HEK293 (cell line): ENCODE measurements at regions not wholly inside any gene's neighbourhood (a gene's known extent, or its start where the extent isn't known, plus 50 kb on each side); places are given as distances from the start of the nearest gene placed in this dataset.

Experiments
- CTCF ChIA-PET: fragments of 350-600 bp; formaldehyde crosslinking; extraction: SDS; loops from one replicate; lab custom pipeline; 2021; ENCODE audit warnings: antibody characterized with exemption; lab: Yijun Ruan, JAX
- POLR2A ChIA-PET: fragments of 300-600 bp; formaldehyde crosslinking; extraction: SDS; loops from one replicate; lab custom pipeline; 2020; ENCODE audit warnings: antibody characterized with exemption, inconsistent platforms; lab: Yijun Ruan, JAX
- H3K27ac ChIP-seq: fragments of 200-500 bp; sonication (Bioruptor generic); 2 replicates; pipeline ENCODE4 v1.5.1; 2014; ENCODE audit warnings: low read depth, low read length, control low read depth, inconsistent platforms; ENCODE audit errors: extremely low read depth
- H3K36me3 ChIP-seq, 2 experiments: fragments of 200-500 bp in 1 of 2; sonication (Bioruptor generic) in 1 of 2; 1 replicate in 1 of 2; 2 replicates in 1 of 2; pipeline ENCODE4 v1.5.1; 2014 to 2017; ENCODE audit warnings: inconsistent platforms in 2 of 2, low read length in 2 of 2; ENCODE audit not compliant: control insufficient read depth in 2 of 2, insufficient read depth in 1 of 2
- H3K4me1 ChIP-seq: fragments of 200-500 bp; sonication (Bioruptor generic); 2 replicates; pipeline ENCODE4 v1.5.1; 2014; ENCODE audit warnings: mild to moderate bottlenecking, low read length, inconsistent platforms; ENCODE audit not compliant: control insufficient read depth, insufficient read depth
- H3K4me3 ChIP-seq: 2 replicates; pipeline ENCODE4 v1.5.1; 2011; ENCODE audit warnings: low read depth, mild to moderate bottlenecking, control low read depth, low read length, moderate library complexity
- H3K9me3 ChIP-seq: fragments of 200-500 bp; sonication (Bioruptor generic); 2 replicates; pipeline ENCODE4 v1.5.1; 2014; ENCODE audit warnings: low read depth, low read length, inconsistent platforms; ENCODE audit not compliant: control insufficient read depth, insufficient read depth
- KLF7 ChIP-seq: fragments of 450-650 bp; formaldehyde crosslinking; IDR thresholded peaks from 2 replicates; pipeline ENCODE4 v1.5.1; 2016; ENCODE audit warnings: missing biosample characterization, missing genetic modification characterization, borderline replicate concordance
- SCRT1 ChIP-seq: fragments of 450-650 bp; formaldehyde crosslinking; IDR thresholded peaks from 2 replicates; pipeline ENCODE4 v1.5.1; 2016; ENCODE audit warnings: missing biosample characterization, missing genetic modification characterization, borderline replicate concordance
- YY1 ChIP-seq: fragments of 450-650 bp; formaldehyde crosslinking; IDR thresholded peaks from 2 replicates; pipeline ENCODE4 v1.5.1; 2018; ENCODE audit warnings: missing biosample characterization, missing genetic modification characterization
- ZBTB7A ChIP-seq: fragments of 450-650 bp; formaldehyde crosslinking; IDR thresholded peaks from 2 replicates; pipeline ENCODE4 v1.5.1; 2016; ENCODE audit warnings: low read depth, missing biosample characterization, missing genetic modification characterization
- ZIC2 ChIP-seq: fragments of 450-650 bp; formaldehyde crosslinking; IDR thresholded peaks from 2 replicates; pipeline ENCODE4 v1.5.1; 2016; ENCODE audit warnings: missing biosample characterization, missing genetic modification characterization
- ZNF140 ChIP-seq: fragments of 450-650 bp; formaldehyde crosslinking; IDR thresholded peaks from 2 replicates; pipeline ENCODE4 v1.5.1; 2016; ENCODE audit warnings: missing biosample characterization, missing genetic modification characterization
- ZNF302 ChIP-seq: fragments of 450-650 bp; formaldehyde crosslinking; IDR thresholded peaks from 2 replicates; pipeline ENCODE4 v1.5.1; 2016; ENCODE audit warnings: missing biosample characterization, missing genetic modification characterization, low read depth
- ZNF404 ChIP-seq: fragments of 450-650 bp; formaldehyde crosslinking; IDR thresholded peaks from 2 replicates; pipeline ENCODE4 v1.5.1; 2017; ENCODE audit warnings: missing biosample characterization, missing genetic modification characterization
- ZNF423 ChIP-seq: fragments of 450-650 bp; formaldehyde crosslinking; IDR thresholded peaks from 2 replicates; pipeline ENCODE4 v1.5.1; 2016; ENCODE audit warnings: missing biosample characterization, missing genetic modification characterization
- ZNF501 ChIP-seq: fragments of 450-650 bp; formaldehyde crosslinking; IDR thresholded peaks from 2 replicates; pipeline ENCODE4 v1.5.1; 2016; ENCODE audit warnings: missing biosample characterization, missing genetic modification characterization
- ZNF510 ChIP-seq: fragments of 450-650 bp; formaldehyde crosslinking; IDR thresholded peaks from 2 replicates; pipeline ENCODE4 v1.5.1; 2018; ENCODE audit warnings: mild to moderate bottlenecking, missing genetic modification characterization, missing biosample characterization; ENCODE audit not compliant: insufficient replicate concordance
- ZNF513 ChIP-seq: fragments of 450-650 bp; IDR thresholded peaks from 2 replicates; pipeline ENCODE4 v1.5.1; 2018; ENCODE audit warnings: missing biosample characterization, missing genetic modification characterization
- ZNF571 ChIP-seq: fragments of 450-650 bp; formaldehyde crosslinking; IDR thresholded peaks from 2 replicates; pipeline ENCODE4 v1.5.0; 2017; ENCODE audit warnings: missing biosample characterization, missing genetic modification characterization
- ZNF624 ChIP-seq: fragments of 450-650 bp; formaldehyde crosslinking; IDR thresholded peaks from 2 replicates; pipeline ENCODE4 v1.5.1; 2017; ENCODE audit warnings: missing biosample characterization, missing genetic modification characterization
- ZNF701 ChIP-seq: fragments of 450-650 bp; formaldehyde crosslinking; IDR thresholded peaks from 2 replicates; pipeline ENCODE4 v1.5.1; 2016; ENCODE audit warnings: missing biosample characterization, missing genetic modification characterization
- ZXDB ChIP-seq: fragments of 450-650 bp; formaldehyde crosslinking; IDR thresholded peaks from 2 replicates; pipeline ENCODE4 v1.5.1; 2016; ENCODE audit warnings: missing biosample characterization, missing genetic modification characterization
- TF ChIP-seq, protein P1 (sequence below): fragments of 450-650 bp; formaldehyde crosslinking; IDR thresholded peaks from 2 replicates; pipeline ENCODE4 v1.5.1; 2016; ENCODE audit warnings: missing biosample characterization, missing genetic modification characterization
- TF ChIP-seq, protein P2 (sequence below): fragments of 450-650 bp; formaldehyde crosslinking; IDR thresholded peaks from 2 replicates; pipeline ENCODE4 v1.5.1; 2016; ENCODE audit warnings: missing biosample characterization, missing genetic modification characterization, low read depth
- TF ChIP-seq, protein P3 (sequence below): fragments of 450-650 bp; formaldehyde crosslinking; IDR thresholded peaks from 2 replicates; pipeline ENCODE4 v1.5.1; 2017; ENCODE audit warnings: missing biosample characterization, missing genetic modification characterization
- TF ChIP-seq, protein P4 (sequence below): fragments of 450-650 bp; formaldehyde crosslinking; IDR thresholded peaks from 2 replicates; pipeline ENCODE4 v1.5.1; 2016; ENCODE audit warnings: missing biosample characterization, missing genetic modification characterization
- TF ChIP-seq, protein P5 (sequence below): fragments of 450-650 bp; formaldehyde crosslinking; IDR thresholded peaks from 2 replicates; pipeline ENCODE4 v1.5.1; 2016; ENCODE audit warnings: missing biosample characterization, missing genetic modification characterization
- TF ChIP-seq, protein P6 (sequence below): fragments of 450-650 bp; formaldehyde crosslinking; IDR thresholded peaks from 2 replicates; pipeline ENCODE4 v1.5.1; 2016; ENCODE audit warnings: missing biosample characterization, missing genetic modification characterization

GRCh38 chr14:100451264-100451663, 128.1 kb downstream of the SLC25A47 start:
- Histone ChIP-seq H3K4me1 (peaks cover 4% of the 10 kb centered on the region), H3K4me3 (no peak overlapping the region), H3K36me3 (no peaks in the 10 kb centered on the region), H3K9me3 (no peaks in the 10 kb centered on the region), H3K27ac (no peak overlapping the region)
- ChIA-PET CTCF (interaction anchor here (0.6 kb wide), 1 partner anchor 99 kb away, joined by 3 read pairs; no protein-coding TSS in a partner anchor), POLR2A (no interaction called here)
- TF ChIP-seq, protein P1, sequence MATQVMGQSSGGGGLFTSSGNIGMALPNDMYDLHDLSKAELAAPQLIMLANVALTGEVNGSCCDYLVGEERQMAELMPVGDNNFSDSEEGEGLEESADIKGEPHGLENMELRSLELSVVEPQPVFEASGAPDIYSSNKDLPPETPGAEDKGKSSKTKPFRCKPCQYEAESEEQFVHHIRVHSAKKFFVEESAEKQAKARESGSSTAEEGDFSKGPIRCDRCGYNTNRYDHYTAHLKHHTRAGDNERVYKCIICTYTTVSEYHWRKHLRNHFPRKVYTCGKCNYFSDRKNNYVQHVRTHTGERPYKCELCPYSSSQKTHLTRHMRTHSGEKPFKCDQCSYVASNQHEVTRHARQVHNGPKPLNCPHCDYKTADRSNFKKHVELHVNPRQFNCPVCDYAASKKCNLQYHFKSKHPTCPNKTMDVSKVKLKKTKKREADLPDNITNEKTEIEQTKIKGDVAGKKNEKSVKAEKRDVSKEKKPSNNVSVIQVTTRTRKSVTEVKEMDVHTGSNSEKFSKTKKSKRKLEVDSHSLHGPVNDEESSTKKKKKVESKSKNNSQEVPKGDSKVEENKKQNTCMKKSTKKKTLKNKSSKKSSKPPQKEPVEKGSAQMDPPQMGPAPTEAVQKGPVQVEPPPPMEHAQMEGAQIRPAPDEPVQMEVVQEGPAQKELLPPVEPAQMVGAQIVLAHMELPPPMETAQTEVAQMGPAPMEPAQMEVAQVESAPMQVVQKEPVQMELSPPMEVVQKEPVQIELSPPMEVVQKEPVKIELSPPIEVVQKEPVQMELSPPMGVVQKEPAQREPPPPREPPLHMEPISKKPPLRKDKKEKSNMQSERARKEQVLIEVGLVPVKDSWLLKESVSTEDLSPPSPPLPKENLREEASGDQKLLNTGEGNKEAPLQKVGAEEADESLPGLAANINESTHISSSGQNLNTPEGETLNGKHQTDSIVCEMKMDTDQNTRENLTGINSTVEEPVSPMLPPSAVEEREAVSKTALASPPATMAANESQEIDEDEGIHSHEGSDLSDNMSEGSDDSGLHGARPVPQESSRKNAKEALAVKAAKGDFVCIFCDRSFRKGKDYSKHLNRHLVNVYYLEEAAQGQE = no peak
- TF ChIP-seq ZNF571 (no peak), ZNF302 (tag by site-specific recombination) (no peak), ZNF624 (tag by site-specific recombination) (no peak), ZXDB (tag by site-specific recombination) (no peak), ZNF423 (tag by site-specific recombination) (no peak)
- TF ChIP-seq, protein P2, sequence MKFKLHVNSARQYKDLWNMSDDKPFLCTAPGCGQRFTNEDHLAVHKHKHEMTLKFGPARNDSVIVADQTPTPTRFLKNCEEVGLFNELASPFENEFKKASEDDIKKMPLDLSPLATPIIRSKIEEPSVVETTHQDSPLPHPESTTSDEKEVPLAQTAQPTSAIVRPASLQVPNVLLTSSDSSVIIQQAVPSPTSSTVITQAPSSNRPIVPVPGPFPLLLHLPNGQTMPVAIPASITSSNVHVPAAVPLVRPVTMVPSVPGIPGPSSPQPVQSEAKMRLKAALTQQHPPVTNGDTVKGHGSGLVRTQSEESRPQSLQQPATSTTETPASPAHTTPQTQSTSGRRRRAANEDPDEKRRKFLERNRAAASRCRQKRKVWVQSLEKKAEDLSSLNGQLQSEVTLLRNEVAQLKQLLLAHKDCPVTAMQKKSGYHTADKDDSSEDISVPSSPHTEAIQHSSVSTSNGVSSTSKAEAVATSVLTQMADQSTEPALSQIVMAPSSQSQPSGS (tag by site-specific recombination) = no peak

DNA sequence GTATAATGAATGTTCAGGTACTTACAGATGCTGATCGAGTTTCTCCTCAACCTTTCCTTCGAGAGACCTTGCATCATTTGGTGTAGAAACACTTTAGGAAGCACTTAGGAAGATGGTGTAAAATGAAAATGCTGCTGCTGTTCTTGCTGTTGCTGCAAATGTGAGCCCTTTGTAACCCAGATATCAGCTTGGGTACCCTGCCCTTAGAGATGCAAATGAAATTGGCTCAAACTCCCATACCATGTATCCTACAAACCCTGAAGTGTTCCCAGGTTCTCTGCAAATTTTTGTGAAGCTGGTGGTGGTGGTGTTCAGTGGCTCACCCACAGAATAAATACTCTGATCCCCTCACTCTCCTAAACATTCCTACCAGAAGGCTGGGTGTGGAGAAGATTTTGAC, 130.8 kb downstream of the SLC25A47 start:
- CTCF ChIA-PET = interaction anchor here (0.7 kb wide), 2 partner anchors 52 to 192 kb away, joined by 3 to 6 read pairs; no protein-coding TSS in a partner anchor
- no peaks in the 10 kb centered on the region for H3K36me3 ChIP-seq
- H3K9me3 ChIP-seq = no peaks in the 10 kb centered on the region
- no peak overlapping the region for H3K4me3 ChIP-seq
- H3K27ac ChIP-seq = no peak overlapping the region
- POLR2A ChIA-PET = no interaction called here
- peaks cover 4% of the 10 kb centered on the region; the same call in 1 of the 2 replicates for H3K4me1 ChIP-seq
- no peak for TF ChIP-seq ZNF513 (tag by site-specific recombination)
- TF ChIP-seq ZIC2 (tag by site-specific recombination) = no peak
- TF ChIP-seq ZNF701 (tag by site-specific recombination) = no peak
- TF ChIP-seq, protein P3, sequence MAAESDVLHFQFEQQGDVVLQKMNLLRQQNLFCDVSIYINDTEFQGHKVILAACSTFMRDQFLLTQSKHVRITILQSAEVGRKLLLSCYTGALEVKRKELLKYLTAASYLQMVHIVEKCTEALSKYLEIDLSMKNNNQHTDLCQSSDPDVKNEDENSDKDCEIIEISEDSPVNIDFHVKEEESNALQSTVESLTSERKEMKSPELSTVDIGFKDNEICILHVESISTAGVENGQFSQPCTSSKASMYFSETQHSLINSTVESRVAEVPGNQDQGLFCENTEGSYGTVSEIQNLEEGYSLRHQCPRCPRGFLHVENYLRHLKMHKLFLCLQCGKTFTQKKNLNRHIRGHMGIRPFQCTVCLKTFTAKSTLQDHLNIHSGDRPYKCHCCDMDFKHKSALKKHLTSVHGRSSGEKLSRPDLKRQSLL (tag by site-specific recombination) = no peak
- no peak for TF ChIP-seq ZNF501 (tag by site-specific recombination)
- TF ChIP-seq, protein P4, sequence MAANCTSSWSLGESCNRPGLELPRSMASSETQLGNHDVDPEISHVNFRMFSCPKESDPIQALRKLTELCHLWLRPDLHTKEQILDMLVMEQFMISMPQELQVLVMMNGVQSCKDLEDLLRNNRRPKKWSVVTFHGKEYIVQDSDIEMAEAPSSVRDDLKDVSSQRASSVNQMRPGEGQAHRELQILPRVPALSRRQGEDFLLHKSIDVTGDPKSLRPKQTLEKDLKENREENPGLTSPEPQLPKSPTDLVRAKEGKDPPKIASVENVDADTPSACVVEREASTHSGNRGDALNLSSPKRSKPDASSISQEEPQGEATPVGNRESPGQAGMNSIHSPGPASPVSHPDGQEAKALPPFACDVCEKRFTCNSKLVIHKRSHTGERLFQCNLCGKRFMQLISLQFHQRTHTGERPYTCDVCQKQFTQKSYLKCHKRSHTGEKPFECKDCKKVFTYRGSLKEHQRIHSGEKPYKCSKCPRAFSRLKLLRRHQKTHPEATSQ (tag by site-specific recombination) = no peak
- TF ChIP-seq, protein P5, sequence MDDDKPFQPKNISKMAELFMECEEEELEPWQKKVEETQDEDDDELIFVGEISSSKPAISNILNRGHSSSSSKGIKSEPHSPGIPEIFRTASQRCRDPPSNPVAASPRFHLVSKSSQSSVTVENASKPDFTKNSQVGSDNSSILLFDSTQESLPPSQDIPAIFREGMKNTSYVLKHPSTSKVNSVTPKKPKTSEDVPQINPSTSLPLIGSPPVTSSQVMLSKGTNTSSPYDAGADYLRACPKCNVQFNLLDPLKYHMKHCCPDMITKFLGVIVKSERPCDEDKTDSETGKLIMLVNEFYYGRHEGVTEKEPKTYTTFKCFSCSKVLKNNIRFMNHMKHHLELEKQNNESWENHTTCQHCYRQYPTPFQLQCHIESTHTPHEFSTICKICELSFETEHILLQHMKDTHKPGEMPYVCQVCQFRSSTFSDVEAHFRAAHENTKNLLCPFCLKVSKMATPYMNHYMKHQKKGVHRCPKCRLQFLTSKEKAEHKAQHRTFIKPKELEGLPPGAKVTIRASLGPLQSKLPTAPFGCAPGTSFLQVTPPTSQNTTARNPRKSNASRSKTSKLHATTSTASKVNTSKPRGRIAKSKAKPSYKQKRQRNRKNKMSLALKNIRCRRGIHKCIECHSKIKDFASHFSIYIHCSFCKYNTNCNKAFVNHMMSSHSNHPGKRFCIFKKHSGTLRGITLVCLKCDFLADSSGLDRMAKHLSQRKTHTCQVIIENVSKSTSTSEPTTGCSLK = no peak
- no peak for TF ChIP-seq ZNF510 (tag by site-specific recombination)
- TF ChIP-seq KLF7 (tag by site-specific recombination) = no peak
- TF ChIP-seq YY1 (tag by site-specific recombination) = no peak
- TF ChIP-seq SCRT1 (tag by site-specific recombination) = no peak
- TF ChIP-seq, protein P6, sequence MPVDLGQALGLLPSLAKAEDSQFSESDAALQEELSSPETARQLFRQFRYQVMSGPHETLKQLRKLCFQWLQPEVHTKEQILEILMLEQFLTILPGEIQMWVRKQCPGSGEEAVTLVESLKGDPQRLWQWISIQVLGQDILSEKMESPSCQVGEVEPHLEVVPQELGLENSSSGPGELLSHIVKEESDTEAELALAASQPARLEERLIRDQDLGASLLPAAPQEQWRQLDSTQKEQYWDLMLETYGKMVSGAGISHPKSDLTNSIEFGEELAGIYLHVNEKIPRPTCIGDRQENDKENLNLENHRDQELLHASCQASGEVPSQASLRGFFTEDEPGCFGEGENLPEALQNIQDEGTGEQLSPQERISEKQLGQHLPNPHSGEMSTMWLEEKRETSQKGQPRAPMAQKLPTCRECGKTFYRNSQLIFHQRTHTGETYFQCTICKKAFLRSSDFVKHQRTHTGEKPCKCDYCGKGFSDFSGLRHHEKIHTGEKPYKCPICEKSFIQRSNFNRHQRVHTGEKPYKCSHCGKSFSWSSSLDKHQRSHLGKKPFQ (tag by site-specific recombination) = no peak
- TF ChIP-seq ZBTB7A (tag by site-specific recombination) = no peak
- TF ChIP-seq ZNF140 (tag by site-specific recombination) = no peak
- TF ChIP-seq ZNF404 = no peak
